ENCODE measurements at regions not wholly inside any gene's neighbourhood (a gene's known extent, or its start where the extent isn't known, plus 50 kb on each side); places are given as distances from the start of the nearest gene placed in this dataset.

DNA sequence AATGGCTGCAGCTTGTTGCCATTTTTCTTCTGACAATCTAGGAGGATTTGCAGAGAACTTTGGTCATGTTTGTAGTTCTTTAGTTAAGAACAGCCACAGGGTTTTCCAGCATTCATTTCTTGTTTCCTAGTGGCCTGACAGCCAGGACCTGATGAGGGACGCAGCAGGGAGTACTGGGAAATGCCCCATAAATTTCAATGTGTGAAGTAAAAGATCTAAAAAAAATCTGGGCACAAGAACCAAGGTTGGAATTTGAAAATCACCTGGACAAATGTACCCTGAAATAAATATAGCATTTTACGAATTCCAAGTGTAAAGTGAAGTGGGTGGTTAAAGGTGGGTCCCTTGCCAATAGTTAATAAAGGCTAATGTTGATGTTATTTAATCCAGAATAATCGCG, 195.0 kb downstream of the ZIC1 start:
- no peak for DNase-seq

DNA sequence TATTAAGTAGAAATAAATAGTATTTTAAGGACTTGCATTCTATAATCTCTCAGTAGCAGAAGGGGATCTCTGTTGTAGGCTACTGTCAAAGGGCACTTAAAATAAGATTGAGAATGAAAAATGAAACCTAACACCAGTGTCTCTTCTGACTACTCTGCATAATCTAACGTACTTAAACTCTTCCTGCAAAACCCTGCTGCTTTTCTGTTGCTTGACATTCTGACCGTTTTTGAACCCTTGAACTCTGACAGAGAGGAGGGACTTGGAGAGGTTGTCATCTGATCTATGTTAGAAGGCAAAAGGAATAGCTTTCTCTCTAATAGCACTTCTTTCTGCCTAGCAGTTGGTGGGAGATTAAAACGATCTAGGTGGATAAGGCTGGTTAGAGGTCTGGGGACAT, 204.6 kb downstream of the ZIC1 start:
- no peak for DNase-seq

DNA sequence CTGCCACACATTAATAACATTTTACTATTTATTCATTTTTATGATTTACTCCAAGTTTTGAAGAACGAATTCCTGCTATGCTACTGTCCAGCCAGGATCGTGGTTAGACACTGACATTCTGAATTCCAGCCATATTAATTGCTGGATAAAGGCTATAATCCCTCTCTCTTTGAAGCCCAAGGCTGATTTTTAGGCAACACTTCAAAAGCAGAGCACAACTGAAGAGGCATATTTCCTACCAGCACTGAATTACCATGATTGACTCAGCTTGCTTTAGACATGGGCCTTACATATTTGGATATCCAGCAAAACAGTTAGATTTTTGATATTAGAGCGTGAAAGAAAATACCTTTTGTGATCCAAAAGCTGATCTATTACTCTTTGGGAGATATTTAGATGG, 205.0 kb downstream of the ZIC1 start:
- DNase-seq = peak; percentile 2

DNA sequence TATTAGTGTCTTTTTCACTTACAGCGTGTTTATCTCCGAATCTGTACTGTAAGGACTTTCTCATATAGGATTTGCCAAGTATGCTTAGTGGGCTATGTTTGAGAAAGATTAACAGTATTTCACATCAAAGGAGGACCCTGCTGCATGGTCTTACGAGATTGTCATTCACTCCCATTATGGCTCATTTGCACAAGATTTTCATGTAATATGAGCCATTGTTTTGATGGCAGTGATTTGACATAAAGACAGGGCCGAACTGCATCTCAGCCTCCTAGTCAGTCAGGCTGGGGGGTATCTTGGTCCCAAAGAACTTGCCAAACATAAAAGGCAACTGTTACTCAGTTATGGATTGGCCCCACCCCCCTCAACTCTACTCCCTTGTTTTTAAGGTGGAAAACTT, 205.9 kb downstream of the ZIC1 start:
- DNase-seq = peak; percentile 5

GRCh38 chr3:147616998-147617619, 207.9 kb downstream of the ZIC1 start:
- DNase-seq = peak; percentile 51

DNA sequence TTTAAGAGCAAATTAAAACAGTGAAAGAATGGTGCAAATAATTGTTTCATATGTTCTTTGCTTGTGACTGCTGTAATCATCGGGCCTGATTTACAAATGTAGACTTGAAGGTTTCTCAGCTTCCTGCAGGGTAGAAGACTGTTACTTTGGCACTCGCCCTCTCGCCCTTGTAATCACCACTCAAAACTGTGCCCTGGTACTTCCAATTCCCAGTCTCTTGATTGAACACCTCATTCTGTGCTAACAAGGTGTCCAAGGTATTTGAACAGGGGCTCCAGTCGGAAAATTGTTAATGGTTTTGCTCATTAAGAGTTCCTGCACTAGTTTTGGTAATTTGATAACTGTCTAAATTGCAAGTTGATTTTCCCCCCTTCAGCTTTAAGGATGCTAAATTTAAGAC, 209.5 kb downstream of the ZIC1 start:
- peak; percentile 7 for DNase-seq

DNA sequence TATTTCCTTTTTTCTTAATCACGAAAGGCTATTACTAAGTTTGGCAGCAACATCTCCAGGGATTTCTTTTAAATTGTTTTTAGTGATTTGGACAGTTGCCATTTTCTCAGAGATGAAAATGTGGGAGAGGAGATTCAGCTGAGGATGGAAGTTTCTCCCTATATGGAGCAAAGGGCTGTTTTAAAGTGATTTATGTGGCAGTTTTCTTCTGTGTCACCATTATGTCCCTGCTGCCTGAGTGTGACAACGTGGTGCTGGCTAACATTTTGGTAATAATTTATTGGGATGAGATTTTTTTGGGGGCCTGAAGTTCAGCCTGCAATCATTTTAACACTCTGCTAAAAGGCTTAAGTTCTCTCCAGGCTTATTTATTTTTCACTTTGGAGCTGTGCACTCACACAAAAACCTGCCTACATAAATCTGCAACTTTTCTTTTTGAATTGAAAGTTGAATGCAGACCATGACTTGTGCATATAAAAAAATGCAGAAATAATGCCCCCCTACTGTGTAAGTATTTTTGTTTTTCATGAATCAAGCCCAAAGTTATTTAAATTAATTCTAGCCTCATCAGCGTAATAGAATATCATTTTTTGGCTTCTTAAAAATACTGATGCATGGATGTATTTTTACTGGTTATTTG, 210.9 kb downstream of the ZIC1 start:
- no peak for DNase-seq

DNA sequence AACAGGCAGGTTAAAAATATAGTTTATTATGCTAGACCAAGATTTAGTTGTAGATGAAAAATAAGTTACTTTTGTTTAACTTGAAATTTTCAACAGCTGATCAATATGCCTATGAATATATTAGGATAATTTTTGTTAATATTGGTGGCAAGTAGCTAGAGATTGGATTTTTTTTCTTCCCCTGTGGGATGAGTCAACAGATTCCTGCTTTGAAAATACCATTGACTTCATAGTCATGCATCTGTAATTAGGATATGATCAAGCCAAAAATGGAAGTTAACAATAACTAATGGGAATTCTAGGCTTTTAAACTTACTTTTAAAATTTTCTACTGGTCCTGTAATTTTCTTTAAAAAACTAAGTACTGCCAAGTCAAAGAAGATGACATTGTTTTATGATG, 211.7 kb downstream of the ZIC1 start:
- DNase-seq = no peak

- DNase-seq = no peak
These were observed 221.8 kb downstream of the ZIC1 start for GRCh38 chr3:147630921-147631415.

GRCh38 chr3:147640781-147641180, 231.6 kb downstream of the ZIC1 start:
- no peak for DNase-seq

- no peak for DNase-seq
These were observed 236.6 kb downstream of the ZIC1 start for GRCh38 chr3:147645761-147646160.

GRCh38 chr3:147649475-147649874, 240.3 kb downstream of the ZIC1 start:
- no peak for DNase-seq

DNA sequence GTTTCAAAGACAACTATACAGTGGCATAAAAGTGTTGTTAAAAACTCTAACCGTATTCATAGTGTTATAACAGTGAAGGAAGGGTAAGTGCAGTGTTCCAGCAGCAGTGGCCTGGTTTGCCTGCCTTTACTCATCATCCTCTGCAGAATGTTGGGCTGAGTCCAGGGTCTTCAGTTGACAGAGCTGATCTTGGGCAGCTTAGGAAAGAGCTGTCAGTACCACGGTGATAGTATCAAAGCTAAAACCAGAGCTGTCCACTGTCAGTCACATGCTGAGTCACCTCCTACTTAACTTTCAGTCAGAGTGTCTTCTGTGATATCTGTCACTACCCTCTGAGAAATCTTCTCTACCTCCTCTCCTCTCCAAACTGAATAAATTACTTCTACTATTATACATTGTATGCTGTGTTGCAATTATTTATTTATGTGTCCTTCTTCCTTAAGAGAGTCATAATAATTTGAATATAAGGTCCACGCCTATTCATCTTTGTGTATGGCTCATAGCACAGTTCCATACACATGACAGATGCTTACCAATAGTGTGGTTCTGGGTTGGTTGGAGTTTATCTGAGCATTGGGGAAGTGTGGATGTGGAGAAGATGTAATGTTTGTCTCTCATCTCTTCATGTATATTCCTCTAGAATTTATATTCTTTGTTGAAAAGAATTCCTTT, 242.1 kb downstream of the ZIC1 start:
- DNase-seq = no peak

GRCh38 chr3:147652651-147653366, 243.6 kb downstream of the ZIC1 start:
- DNase-seq = no peak

DNA sequence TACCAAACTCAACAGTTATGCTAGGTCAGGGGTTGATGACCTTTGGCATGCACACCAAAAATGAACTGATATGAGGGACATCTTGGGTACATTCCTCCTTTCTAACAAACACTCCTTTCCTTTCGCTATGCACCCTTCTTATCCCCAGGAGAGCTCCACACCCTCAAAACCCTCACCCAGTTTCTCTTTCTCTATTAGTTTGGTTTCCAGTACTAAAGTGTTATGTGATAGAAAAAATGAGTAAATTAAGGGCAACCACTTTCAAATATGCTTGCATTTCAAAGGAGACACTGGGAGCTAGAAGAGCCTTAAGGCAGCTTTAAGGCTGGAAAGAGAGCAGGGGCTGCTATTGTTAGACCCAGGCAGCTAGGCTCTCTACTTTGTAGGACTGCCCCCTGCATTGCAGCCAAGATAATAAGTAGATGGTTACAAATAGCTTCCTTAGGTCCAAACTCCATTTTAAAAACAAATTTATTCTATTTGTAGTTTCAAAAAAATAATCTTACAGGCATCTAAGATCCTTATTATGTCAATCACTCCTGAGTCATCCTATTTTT, 244.3 kb downstream of the ZIC1 start:
- DNase-seq = no peak

DNA sequence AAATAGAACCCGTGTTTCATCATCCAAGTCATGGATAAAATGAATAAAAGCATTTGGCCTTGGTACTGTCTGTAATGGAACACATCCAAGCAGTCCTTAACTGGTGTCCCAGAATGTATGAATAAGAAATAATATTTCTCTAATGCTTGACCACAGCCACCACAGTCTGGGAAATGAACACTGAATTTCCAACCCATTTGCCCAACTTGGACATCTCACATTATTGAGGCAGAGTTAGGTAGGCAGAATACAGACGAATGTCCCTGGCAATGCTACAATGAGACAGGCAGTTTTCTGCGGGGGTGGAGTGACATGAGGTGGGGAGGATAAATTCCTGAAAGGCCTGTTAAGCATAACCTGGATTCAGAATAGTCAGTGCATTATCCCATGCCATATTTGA, 245.7 kb downstream of the ZIC1 start:
- no peak for DNase-seq

GRCh38 chr3:147655236-147655635, 246.1 kb downstream of the ZIC1 start:
- DNase-seq = no peak

GRCh38 chr3:147656023-147656422, 246.9 kb downstream of the ZIC1 start:
- no peak for DNase-seq

- DNase-seq = peak; percentile 41
These were observed 252.8 kb downstream of the ZIC1 start for GRCh38 chr3:147661916-147662315.

DNA sequence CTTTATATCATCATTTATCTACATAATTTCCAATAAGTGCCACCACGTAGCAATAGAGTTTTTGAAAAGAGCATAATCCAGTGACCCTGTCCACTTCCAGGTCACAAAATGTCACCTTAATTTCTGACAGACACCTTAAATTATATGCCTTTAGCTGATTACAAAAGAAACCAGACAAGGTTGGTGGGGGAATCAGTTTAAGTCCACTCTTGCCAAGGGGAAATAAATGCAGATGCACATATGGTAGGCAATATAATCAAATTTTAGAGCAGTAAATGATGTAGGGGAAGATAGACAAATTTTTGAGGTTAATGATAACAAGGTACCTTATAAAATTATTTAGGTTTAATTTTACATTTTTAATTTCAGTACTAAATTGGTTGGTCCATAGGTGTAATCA, 253.5 kb downstream of the ZIC1 start:
- no peak for DNase-seq

- no peak for DNase-seq
These were observed 259.9 kb downstream of the ZIC1 start for GRCh38 chr3:147669077-147669476.

DNA sequence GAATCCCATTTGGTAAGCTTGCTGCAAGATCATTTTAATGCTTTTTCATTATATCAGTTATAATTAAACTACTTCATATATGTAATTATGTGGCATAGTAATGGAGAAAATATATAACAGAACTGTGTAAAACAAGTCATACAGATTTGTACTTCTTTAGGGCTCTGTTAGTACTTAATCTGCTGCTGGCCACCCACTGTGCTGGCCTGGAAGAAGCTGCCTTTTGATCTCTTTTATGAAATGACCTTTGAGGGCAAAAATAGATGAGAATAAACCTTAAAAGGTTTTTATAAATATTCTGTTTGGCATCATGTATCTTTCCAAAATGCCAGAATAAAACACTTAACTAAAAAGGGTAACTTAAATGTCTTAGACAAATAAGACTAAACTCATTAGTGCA, 262.9 kb downstream of the ZIC1 start:
- no peak for DNase-seq

GRCh38 chr3:147672436-147672835, 263.3 kb downstream of the ZIC1 start:
- no peak for DNase-seq

Data from tongue (tissue), 1 donor.